GM19467 (cell line): ENCODE measurements at regions not wholly inside any gene's neighbourhood (a gene's known extent, or its start where the extent isn't known, plus 50 kb on each side); places are given as distances from the start of the nearest gene placed in this dataset.
"Not testable (repeated sequence)": the region's sequence is repeated elsewhere in the genome, so short reads cannot be mapped to it uniquely, and the experiment has no call there.

Experiments used
- ATAC-seq: cut with Tn5 transposase; IDR thresholded peaks from one replicate; pipeline ENCODE4 v1.9.1; 2021; ENCODE audit warnings: mild to moderate bottlenecking, moderate library complexity; ENCODE audit not compliant: unreplicated experiment

- ATAC-seq: no peak
These were observed 665.7 kb upstream of the TBL1XR1 start for GRCh38 chr3:177862962-177863491.

DNA sequence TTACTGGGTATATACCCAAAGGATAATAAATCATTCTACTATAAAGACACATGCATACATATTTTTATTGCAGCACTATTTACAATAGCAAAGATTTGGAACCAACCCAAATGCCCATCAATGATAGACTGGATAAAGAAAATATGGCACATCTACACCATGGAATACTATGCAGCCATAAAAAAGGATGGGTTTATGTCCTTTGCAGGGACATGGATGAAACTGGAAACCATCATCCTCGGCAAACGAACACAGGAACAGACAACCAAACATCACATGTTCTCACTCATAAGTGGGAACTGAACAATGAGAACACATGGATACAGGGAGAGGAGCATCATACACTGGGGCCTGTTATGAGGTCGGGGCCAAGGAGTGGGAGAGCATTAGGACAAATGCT is 665.0 kb upstream of the KCNMB2 start:
- ATAC-seq: not testable (repeated sequence)

- no peak for ATAC-seq
These were observed 658.0 kb upstream of the KCNMB2 start for GRCh38 chr3:177878192-177878591.

DNA sequence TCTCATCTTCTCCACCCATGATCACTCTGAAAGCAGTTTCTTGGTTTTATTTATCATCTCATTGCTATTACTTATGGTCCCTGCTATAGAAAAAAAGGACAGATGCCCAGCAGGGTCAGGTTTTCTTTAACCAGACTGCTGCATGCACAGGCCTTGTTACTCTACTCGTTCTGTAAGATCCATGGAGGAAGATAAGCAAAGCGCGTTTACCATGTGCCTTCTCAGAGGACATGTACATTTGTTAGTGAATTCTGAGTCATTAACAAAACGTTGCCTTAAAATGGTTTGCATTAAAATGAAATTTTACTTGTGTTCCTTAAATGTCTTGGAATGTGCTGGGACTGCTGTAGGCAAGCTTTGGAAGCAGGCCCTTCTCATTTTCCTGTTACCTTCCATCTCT is 657.3 kb upstream of the KCNMB2 start:
- ATAC-seq: no peak

GRCh38 chr3:177881351-177881750 is 654.9 kb upstream of the KCNMB2 start:
- no peak for ATAC-seq

GRCh38 chr3:177882124-177882648 is 654.0 kb upstream of the KCNMB2 start:
- no peak for ATAC-seq

- ATAC-seq: no peak
These were observed 653.1 kb upstream of the KCNMB2 start for GRCh38 chr3:177883091-177883490.

DNA sequence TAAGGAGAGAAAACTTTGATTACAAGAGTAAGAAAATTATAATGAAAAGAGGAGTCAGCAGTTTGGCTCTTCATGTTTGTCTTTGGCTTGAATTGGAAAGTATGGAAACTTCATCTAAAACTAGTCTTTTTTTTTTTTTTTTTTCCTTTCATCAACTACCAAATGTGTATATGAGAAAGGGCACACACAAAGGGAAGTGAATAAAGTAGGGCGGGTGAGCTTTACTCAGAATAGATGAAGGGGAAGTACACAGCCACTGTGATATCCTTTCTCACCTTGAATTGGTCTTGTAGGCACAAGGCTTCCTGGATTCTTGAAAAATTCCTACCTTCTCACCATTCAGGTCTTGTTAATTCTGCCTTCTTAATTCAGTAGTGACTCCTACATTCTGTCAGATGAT is 652.3 kb upstream of the KCNMB2 start:
- no peak for ATAC-seq

- no peak for ATAC-seq
These were observed 651.2 kb upstream of the KCNMB2 start for GRCh38 chr3:177885063-177885462.

- ATAC-seq: no peak
These were observed 649.7 kb upstream of the KCNMB2 start for GRCh38 chr3:177886501-177886900.

- no peak for ATAC-seq
These were observed 648.8 kb upstream of the KCNMB2 start for GRCh38 chr3:177887475-177887874.

DNA sequence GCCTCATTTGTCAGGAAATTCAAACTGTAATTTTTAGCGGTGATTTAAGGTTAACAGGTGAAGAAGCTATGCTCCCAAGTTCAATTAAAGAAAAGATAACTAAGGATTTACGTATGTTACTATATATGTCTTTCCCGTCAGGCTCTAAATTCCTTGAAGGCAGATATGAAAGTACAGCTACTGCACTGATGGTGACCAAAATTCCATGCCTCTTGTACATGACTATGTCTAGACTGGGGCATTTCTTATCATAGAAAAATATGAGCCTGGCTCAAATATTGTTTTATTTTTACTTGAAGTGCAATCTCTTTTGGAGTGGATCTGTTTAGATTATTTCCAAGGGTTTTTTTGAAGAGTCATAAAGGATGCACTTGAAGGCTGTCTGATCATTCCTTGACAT is 647.1 kb upstream of the KCNMB2 start:
- no peak for ATAC-seq

GRCh38 chr3:177889652-177890358 is 646.4 kb upstream of the KCNMB2 start:
- no peak for ATAC-seq

DNA sequence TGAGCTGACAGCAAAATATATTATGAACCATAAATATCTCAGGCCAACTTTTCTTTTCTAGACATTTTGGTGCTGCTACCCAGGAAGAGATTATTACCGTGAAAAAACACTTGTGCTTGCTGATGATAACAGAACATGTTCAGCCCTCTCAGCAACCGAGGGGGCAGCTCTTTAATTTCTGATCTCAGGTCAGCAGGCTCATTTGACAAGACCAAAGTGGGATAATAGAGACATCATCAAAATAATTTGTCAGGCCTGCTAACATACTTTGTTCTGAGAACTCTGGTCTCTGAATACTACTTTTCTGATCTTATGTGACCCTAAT is 645.9 kb upstream of the KCNMB2 start:
- no peak for ATAC-seq

- not testable (repeated sequence) for ATAC-seq
These were observed 644.7 kb upstream of the KCNMB2 start for GRCh38 chr3:177891569-177891968.

DNA sequence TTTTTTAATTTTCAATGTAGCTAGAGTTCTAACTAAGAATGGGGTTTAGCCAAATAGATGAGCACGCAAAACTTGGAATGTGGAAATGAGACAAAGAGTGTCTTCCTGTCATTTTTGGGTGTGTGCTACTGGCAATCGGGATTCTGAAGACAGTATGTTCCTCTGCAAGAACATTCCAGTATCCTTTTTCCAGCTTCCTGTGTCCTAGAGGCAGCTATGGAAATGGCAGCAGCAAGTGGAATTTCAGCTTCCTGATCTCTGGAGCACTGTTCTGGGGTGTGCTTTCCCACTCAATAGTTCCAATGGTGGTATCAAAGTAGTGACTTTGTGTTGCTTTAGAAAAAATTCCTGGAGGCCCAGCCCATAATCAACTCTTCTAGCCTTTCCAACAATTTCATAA is 642.9 kb upstream of the KCNMB2 start:
- ATAC-seq: no peak

DNA sequence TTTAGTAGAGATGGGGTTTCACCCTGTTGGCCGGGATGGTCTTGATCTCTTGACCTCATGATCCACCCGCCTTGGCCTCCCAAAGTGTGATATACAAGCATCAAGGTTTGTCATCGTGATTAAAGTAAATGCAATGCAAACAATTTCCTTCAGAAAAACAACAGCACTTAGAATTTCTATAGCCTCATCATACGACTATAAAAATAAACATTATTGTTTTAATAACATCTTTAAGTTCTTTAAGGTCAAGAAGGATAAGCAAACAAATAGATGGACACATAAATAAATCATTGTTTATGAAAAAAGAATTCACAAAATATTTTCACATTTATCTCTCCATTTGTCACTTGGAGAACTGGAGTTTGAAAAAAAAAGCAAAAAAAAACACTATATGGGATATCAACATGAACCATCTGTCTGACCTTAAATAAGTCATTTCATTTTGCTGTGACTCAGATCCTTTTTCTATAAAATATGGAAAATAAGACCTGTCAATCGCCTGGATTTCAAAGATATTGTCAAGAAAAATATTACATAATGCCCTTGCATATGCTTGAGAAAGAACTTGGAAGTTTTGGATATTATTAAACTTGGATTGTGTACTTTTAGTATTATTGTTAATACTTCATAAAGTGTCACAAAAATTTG is 642.0 kb upstream of the KCNMB2 start:
- ATAC-seq: no peak

DNA sequence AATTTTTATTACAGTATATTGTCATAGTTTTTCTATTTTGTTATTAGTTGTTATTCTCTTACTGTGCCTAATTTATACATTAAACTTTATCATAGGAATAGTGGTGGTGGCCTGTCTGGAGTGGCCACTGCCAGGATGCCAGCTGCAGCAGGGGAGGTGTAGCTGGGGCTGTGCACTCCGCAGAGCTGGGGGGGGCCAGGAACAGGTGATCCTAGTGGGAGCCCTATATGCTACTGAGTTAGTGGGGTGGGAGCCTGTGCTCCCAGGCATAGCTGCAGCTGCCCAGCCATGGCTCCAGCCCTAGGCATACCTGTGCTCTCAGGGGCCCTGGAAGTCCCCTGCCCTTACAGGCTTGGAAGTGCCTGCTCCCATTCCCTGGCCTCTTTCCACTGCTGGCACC is 638.1 kb upstream of the KCNMB2 start:
- no peak for ATAC-seq

GRCh38 chr3:177899275-177900067 is 636.8 kb upstream of the KCNMB2 start:
- ATAC-seq: no peak

DNA sequence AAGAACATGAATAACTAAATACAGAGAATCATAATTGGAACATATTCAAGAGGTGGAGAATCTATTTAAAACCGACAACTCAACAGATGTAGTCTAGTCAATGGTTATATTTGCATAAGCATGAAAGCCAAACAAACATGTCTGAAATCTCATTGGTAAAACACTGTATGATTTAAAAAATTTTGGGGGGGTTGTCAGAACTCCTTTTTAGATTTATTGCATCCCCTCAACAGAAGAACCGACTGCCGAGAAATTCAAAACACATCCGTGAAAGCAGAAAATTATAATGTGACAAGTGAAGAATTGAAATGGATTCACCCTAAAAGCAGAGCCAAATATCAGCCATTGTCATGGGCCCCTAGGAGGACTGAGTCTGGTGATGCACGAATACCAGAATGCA is 633.4 kb upstream of the KCNMB2 start:
- no peak for ATAC-seq

- no peak for ATAC-seq
These were observed 631.6 kb upstream of the KCNMB2 start for GRCh38 chr3:177904621-177905020.
